IPS DF 6.9 (cell line): ENCODE measurements at regions not wholly inside any gene's neighbourhood (a gene's known extent, or its start where the extent isn't known, plus 50 kb on each side); places are given as distances from the start of the nearest gene placed in this dataset.

Experiments used
- DNase-seq: peaks from one replicate; pipeline ENCODE4 v3.0.0-alpha.2; 2013; ENCODE audit warnings: low read depth, low spot score
- H3K27ac ChIP-seq: one replicate; pipeline ENCODE4 v1.5.1; 2013; ENCODE audit warnings: low read length, control low read depth
- H3K27me3 ChIP-seq: 2 replicates; pipeline ENCODE4 v1.6.1; 2013; ENCODE audit warnings: mild to moderate bottlenecking, low read length; ENCODE audit not compliant: control insufficient read depth, insufficient read depth
- H3K36me3 ChIP-seq: 2 replicates; pipeline ENCODE4 v1.6.1; 2013; ENCODE audit warnings: low read length; ENCODE audit not compliant: control insufficient read depth, insufficient read depth
- H3K4me1 ChIP-seq: 2 replicates; pipeline ENCODE4 v1.6.1; 2013; ENCODE audit warnings: low read length; ENCODE audit not compliant: control insufficient read depth, insufficient read depth
- H3K4me3 ChIP-seq: 2 replicates; pipeline ENCODE4 v1.5.1; 2013; ENCODE audit warnings: mild to moderate bottlenecking, low read length
- H3K9me3 ChIP-seq: 2 replicates; pipeline ENCODE4 v1.6.1; 2013; ENCODE audit warnings: low read length, inconsistent platforms; ENCODE audit not compliant: control insufficient read depth, insufficient read depth
- WGBS: extraction: QIAGEN DNeasy Blood & Tissue Kit; methylation state at CpG from one replicate; pipeline ENCODE4 v1.1.7; 2013; ENCODE audit warnings: mixed read lengths, missing lambda C conversion rate; ENCODE audit not compliant: insufficient read length, insufficient coverage; 5-methylcytosine and 5-hydroxymethylcytosine counted together

- Histone ChIP-seq H3K4me1 (no peaks in the 10 kb centered on the region), H3K27ac (no peak overlapping the region), H3K27me3 (no peaks in the 10 kb centered on the region), H3K36me3 (no peaks in the 10 kb centered on the region), H3K4me3 (no peak overlapping the region), H3K9me3 (no peaks in the 10 kb centered on the region; the same call in 1 of the 2 replicates)
- no CpG with 5 or more reads among the region's 8 CpGs for WGBS
- DNase-seq, result no peak
Observed at GRCh38 chr2:19207452-19207851, 151.0 kb downstream of the OSR1 start.

GRCh38 chr2:19205983-19206533 is 152.4 kb downstream of the OSR1 start:
- no peaks in the 10 kb centered on the region for H3K36me3 ChIP-seq
- no peaks in the 10 kb centered on the region for H3K27me3 ChIP-seq
- no peaks in the 10 kb centered on the region; the same call in 1 of the 2 replicates for H3K9me3 ChIP-seq
- H3K27ac ChIP-seq, result no peak overlapping the region
- no CpG with 5 or more reads among the region's 4 CpGs for WGBS
- H3K4me1 ChIP-seq, result no peaks in the 10 kb centered on the region
- no peak overlapping the region for H3K4me3 ChIP-seq
- DNase-seq, result no peak

DNA sequence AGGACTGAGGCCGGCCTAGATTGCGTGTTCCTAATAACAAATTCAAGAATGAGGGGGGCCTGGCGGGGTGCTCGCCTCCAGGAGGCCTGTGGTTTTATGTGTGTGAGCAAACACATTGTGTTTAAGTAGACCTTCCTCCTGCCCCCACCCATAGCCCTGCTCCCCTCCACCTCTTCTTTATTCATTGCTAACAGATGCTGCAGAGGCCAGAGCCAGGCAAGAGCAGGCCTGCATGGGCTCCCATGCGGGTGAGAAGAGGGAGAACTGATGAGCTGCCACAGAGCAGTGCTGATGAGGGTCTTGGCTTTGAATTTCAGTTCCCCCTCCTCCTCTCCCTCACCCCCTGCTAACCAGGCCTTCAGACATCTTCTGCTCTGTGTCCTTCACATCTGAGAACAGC is 154.6 kb downstream of the OSR1 start:
- Histone ChIP-seq H3K9me3 (no peaks in the 10 kb centered on the region), H3K27ac (no peak overlapping the region), H3K4me3 (no peak overlapping the region), H3K36me3 (no peaks in the 10 kb centered on the region), H3K27me3 (no peaks in the 10 kb centered on the region), H3K4me1 (no peaks in the 10 kb centered on the region)
- DNase-seq, result no peak
- no CpG with 5 or more reads among the region's 5 CpGs for WGBS

DNA sequence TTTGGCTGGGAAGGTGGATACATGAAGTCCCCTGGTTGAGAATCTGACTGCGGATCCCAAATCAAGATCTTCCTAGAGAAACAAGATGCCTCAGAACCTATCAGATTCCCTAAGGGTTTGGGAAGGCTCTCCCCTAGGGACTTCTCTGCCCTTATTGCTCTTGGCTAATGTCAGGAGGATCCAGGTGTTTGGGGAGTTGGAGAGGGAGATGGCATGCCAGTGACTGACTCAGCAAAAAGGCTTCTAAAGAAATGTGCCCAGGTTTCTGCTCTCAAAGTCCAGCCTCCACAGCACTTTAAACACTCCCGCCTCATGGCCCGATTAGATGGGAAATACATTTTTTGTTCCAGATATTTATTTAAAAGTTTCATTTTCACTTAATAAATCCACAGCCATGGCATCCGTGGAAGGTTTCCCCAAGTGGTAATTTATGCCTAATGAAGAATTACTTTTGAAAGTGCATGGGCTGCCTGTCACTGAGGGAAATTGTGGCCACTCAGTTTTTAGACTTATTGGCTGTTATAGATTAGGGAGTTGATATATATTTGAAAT is 156.4 kb downstream of the OSR1 start:
- Histone ChIP-seq H3K27ac (no peak overlapping the region), H3K27me3 (no peaks in the 10 kb centered on the region)
- WGBS, result no CpG with 5 or more reads among the region's 4 CpGs

GRCh38 chr2:19198381-19198780 is 160.0 kb downstream of the OSR1 start:
- no peak overlapping the region for H3K27ac ChIP-seq
- no peak for DNase-seq
- H3K4me1 ChIP-seq, result no peaks in the 10 kb centered on the region
- H3K4me3 ChIP-seq, result no peak overlapping the region
- no peaks in the 10 kb centered on the region for H3K27me3 ChIP-seq
- H3K36me3 ChIP-seq, result no peaks in the 10 kb centered on the region
- no peaks in the 10 kb centered on the region for H3K9me3 ChIP-seq
- no CpG with 5 or more reads among the region's 1 CpG for whole genome bisulfite sequencing

More for the DNA sequence above, 156.4 kb downstream of the OSR1 start:
- no peaks in the 10 kb centered on the region for H3K36me3 ChIP-seq
- no peak overlapping the region for H3K4me3 ChIP-seq
- no peaks in the 10 kb centered on the region for H3K9me3 ChIP-seq
- H3K4me1 ChIP-seq, result no peaks in the 10 kb centered on the region
- DNase-seq, result no peak

DNA sequence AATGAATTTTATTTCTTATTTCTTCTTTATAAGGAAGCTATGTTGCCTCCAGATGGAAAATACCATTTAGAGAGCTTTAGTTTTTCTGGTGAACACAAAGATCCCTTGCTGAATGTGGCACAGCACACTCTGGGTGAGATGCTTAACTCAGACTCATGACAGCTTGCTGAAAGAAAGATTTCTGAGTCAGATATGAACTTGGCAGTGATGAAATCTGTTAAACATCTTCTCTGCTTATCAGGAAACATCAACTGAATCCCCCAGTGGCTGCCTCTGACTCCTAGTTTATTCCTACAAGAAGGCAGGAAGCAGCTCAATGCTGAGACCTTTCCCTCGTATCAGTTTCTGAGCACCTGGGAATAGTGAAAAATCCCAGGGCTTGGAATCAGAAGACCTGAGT is 162.8 kb downstream of the OSR1 start:
- Histone ChIP-seq H3K4me3 (no peak overlapping the region), H3K27ac (no peak overlapping the region), H3K4me1 (no peaks in the 10 kb centered on the region), H3K36me3 (no peaks in the 10 kb centered on the region), H3K27me3 (no peaks in the 10 kb centered on the region), H3K9me3 (no peaks in the 10 kb centered on the region)
- DNase-seq, result no peak
- WGBS, result no CpG with 5 or more reads among the region's 1 CpG

GRCh38 chr2:19189391-19189790 is 169.0 kb downstream of the OSR1 start:
- no peak overlapping the region for H3K4me3 ChIP-seq
- no peaks in the 10 kb centered on the region for H3K4me1 ChIP-seq
- H3K27ac ChIP-seq, result no peak overlapping the region
- no peaks in the 10 kb centered on the region for H3K27me3 ChIP-seq
- DNase-seq, result no peak
- H3K9me3 ChIP-seq, result no peaks in the 10 kb centered on the region
- WGBS, result no CpG with 5 or more reads among the region's 1 CpG
- H3K36me3 ChIP-seq, result no peaks in the 10 kb centered on the region

- H3K9me3 ChIP-seq, result no peaks in the 10 kb centered on the region
- H3K4me1 ChIP-seq, result no peaks in the 10 kb centered on the region
- no peaks in the 10 kb centered on the region for H3K36me3 ChIP-seq
- DNase-seq, result no peak
- no peak overlapping the region for H3K27ac ChIP-seq
- WGBS, result no CpG with 5 or more reads among the region's 5 CpGs
- no peak overlapping the region for H3K4me3 ChIP-seq
- H3K27me3 ChIP-seq, result no peaks in the 10 kb centered on the region
Observed at GRCh38 chr2:19187323-19188020, 171.0 kb downstream of the OSR1 start.

DNA sequence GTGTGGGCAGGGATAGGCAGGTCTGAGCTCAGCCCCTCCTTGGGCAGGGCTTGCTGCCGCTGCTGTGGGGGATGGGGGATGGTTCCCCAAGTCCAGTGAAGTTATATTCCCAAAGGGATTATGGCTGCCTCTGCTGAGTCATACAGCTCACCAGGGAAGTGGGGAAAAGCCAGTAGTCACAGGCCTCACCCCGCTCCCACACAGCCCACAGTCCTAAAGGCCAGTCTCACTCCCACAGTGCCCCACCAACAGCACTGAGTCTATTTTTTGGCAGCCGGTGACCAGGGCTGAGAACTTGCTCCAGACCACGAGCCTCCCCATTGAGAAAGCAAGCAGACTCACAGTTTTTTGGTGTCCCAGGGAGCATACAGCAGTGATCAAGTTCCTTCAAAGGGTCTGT is 173.3 kb downstream of the OSR1 start:
- Histone ChIP-seq H3K9me3 (no peaks in the 10 kb centered on the region), H3K4me3 (no peak overlapping the region), H3K27ac (no peak overlapping the region), H3K4me1 (no peaks in the 10 kb centered on the region), H3K36me3 (no peaks in the 10 kb centered on the region), H3K27me3 (no peaks in the 10 kb centered on the region)
- DNase-seq, result no peak
- no CpG with 5 or more reads among the region's 4 CpGs for WGBS

DNA sequence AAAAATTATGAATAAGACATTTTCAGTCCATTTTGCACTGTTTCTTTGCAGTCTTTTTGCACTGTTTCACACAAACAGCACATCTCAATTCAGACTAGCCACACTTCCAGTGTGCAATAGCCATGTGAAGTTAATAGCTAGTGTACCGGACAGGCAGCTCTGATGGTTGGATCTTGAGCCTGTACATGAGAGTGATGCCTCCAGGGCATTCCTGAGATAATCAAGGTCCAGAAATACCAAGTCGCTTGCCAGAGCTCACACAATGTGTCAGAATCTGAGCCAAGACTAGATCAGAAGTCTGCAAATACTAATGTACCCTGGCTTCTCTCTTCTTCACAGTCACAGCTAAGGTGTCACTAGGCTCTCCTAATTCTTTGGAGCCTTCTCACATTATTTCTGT is 180.2 kb downstream of the OSR1 start:
- Histone ChIP-seq H3K36me3 (no peaks in the 10 kb centered on the region), H3K4me1 (no peaks in the 10 kb centered on the region; the same call in 1 of the 2 replicates), H3K27ac (no peak overlapping the region), H3K4me3 (no peak overlapping the region), H3K9me3 (no peaks in the 10 kb centered on the region), H3K27me3 (no peaks in the 10 kb centered on the region)
- WGBS, result no CpG with 5 or more reads among the region's 2 CpGs
- no peak for DNase-seq

DNA sequence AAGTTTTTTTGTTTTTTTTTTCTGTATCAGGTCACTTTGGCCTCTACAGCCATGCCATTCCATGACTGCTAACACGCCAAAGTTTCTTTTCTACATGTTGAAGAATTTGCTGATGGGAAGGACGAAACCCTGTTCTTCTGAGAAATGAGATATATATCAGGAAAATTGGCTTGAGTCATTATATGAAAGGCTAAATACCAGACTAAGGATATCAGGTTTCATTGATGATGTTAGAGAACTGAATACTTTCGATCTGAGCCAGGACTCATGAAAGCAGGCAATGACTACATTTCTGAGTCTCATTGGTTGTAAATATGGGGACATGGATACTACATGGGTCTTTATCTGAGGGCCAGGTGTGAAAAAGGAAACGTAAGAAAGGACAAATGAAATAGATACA is 181.4 kb downstream of the OSR1 start:
- Histone ChIP-seq H3K36me3 (no peaks in the 10 kb centered on the region), H3K27ac (no peak overlapping the region)

More for the DNA sequence above, 181.4 kb downstream of the OSR1 start:
- no CpG with 5 or more reads among the region's 4 CpGs for WGBS
- no peak for DNase-seq
- H3K27me3 ChIP-seq, result no peaks in the 10 kb centered on the region
- H3K4me3 ChIP-seq, result no peak overlapping the region
- no peaks in the 10 kb centered on the region for H3K9me3 ChIP-seq
- no peaks in the 10 kb centered on the region; the same call in 1 of the 2 replicates for H3K4me1 ChIP-seq
